Sigmoid colon (tissue), 4 donors: ENCODE measurements at regions not wholly inside any gene's neighbourhood (a gene's known extent, or its start where the extent isn't known, plus 50 kb on each side); places are given as distances from the start of the nearest gene placed in this dataset.

Experiments
- CTCF ChIP-seq, 4 experiments: fragments of 450-650 bp in 3 of 4; fragments of 200-600 bp in 1 of 4; IDR thresholded peaks; one replicate each; pipeline ENCODE4 v1.5.1; 2016 to 2019; ENCODE audit warnings: antibody characterized with exemption in 4 of 4, mild to moderate bottlenecking in 3 of 4, moderate library complexity in 2 of 4
- POLR2A ChIP-seq, 2 donors: fragments of 450-650 bp; IDR thresholded peaks; one replicate each; pipeline ENCODE4 v1.6.1; 2016; ENCODE audit warnings: antibody characterized with exemption in 2 of 2, mild to moderate bottlenecking in 2 of 2, moderate library complexity in 2 of 2
- POLR2AphosphoS5 ChIP-seq, 4 donors: sonication (generic); formaldehyde crosslinking; IDR thresholded peaks; one replicate each; pipeline ENCODE4 v1.6.1; 2017; ENCODE audit warnings: antibody characterized with exemption in 4 of 4

GRCh38 chr2:239471011-239471792 is 70.4 kb upstream of the HDAC4 start:
- TF ChIP-seq CTCF (IDR thresholded peaks at IDR 0.05), result no peak
- TF ChIP-seq POLR2A (IDR thresholded peaks at IDR 0.05), result no peak
- TF ChIP-seq POLR2AphosphoS5 (IDR thresholded peaks at IDR 0.05), result no peak
